Natural killer cell (primary cell): ENCODE measurements at regions not wholly inside any gene's neighbourhood (a gene's known extent, or its start where the extent isn't known, plus 50 kb on each side); places are given as distances from the start of the nearest gene placed in this dataset.

ENCODE experiments used
- ATAC-seq, 3 donors: fragments of 150-1000 bp in 2 of 3; fragments of 200-7000 bp in 1 of 3; cut with Tn5 transposase; 1 replicate in 1 of 3; 2 replicates in 2 of 3; pipeline ENCODE4 v1.10.0; 2021; ENCODE audit warnings: mild to moderate bottlenecking in 2 of 3, moderate library complexity in 2 of 3
- DNase-seq, 2 donors: peaks; one replicate each; pipeline versions ENCODE4 v3.0.0 to v3.0.0-alpha.2; 2013 to 2021; ENCODE audit warnings: mixed read lengths in 1 of 2
- H3K27ac ChIP-seq: one replicate; pipeline ENCODE4 v1.5.1; 2013; ENCODE audit warnings: mild to moderate bottlenecking, low read length
- H3K27me3 ChIP-seq: one replicate; pipeline ENCODE4 v1.6.1; 2013; ENCODE audit warnings: low read length; ENCODE audit not compliant: control insufficient read depth, insufficient read depth
- H3K36me3 ChIP-seq: one replicate; pipeline ENCODE4 v1.6.1; 2013; ENCODE audit warnings: low read length; ENCODE audit not compliant: control insufficient read depth, insufficient read depth
- H3K4me1 ChIP-seq: one replicate; pipeline ENCODE4 v1.6.1; 2013; ENCODE audit warnings: low read length; ENCODE audit not compliant: control insufficient read depth, insufficient read depth
- H3K4me3 ChIP-seq: one replicate; pipeline ENCODE4 v1.5.1; 2013; ENCODE audit warnings: low read length
- H3K9me3 ChIP-seq: one replicate; pipeline ENCODE4 v1.6.1; 2013; ENCODE audit warnings: low read length; ENCODE audit not compliant: control insufficient read depth, insufficient read depth
- H3K27ac Mint-ChIP-seq, 2 donors: one replicate each; pipeline ENCODE4 v1.8.0; 2022; ENCODE audit warnings: mild to moderate bottlenecking in 2 of 2, mixed read lengths in 2 of 2, moderate library complexity in 1 of 2
- H3K27me3 Mint-ChIP-seq, 2 donors: one replicate each; pipeline ENCODE4 v1.8.0; 2022; ENCODE audit warnings: low read depth in 2 of 2, mixed read lengths in 2 of 2
- H3K36me3 Mint-ChIP-seq: one replicate; pipeline ENCODE4 v1.8.0; 2022; ENCODE audit warnings: mixed read lengths
- H3K4me1 Mint-ChIP-seq, 2 donors: one replicate each; pipeline ENCODE4 v1.8.0; 2022; ENCODE audit warnings: mixed read lengths in 2 of 2
- H3K4me3 Mint-ChIP-seq: one replicate; pipeline ENCODE4 v1.8.0; 2022; ENCODE audit warnings: mild to moderate bottlenecking, moderate library complexity, mixed read lengths
- H3K9me3 Mint-ChIP-seq, 2 donors: one replicate each; pipeline ENCODE4 v1.8.0; 2022; ENCODE audit warnings: mixed read lengths in 2 of 2
- CTCF ChIP-seq: fragments of 200-600 bp; IDR thresholded peaks from one replicate; pipeline ENCODE4 v1.8.0; 2022; ENCODE audit warnings: antibody characterized with exemption
- WGBS: methylation state at CpG from one replicate; pipeline ENCODE4 v1.1.7; 2013; ENCODE audit warnings: missing lambda C conversion rate; ENCODE audit not compliant: insufficient coverage; 5-methylcytosine and 5-hydroxymethylcytosine counted together
- intact Hi-C: fragments of 100-400 bp; cut with micrococcal nuclease; formaldehyde crosslinking; loops from one replicate; pipeline ENCODE4 v1.14.2; 2022

DNA sequence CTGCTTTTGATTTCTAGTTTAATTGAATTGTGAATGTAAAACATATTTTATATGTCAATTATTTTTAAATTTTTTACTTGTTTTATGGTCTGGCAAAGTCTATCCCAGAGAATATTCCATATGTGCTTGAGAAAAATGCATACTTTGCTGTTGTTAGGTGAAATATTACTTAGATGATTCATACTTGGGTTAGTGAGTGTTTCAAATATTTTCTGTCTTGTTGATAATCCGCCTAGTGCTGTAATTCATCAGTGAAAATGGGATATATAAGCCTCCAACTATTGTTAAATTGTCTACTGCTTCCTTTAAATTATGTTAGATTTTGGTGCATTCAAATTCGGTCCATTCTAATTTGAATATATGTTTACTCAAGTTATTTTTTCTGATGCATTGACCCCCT, 395.5 kb downstream of the LRFN5 start:
- Mint-ChIP-seq H3K4me1 (no peaks in the 10 kb centered on the region), H3K9me3 (peaks cover 2 to 6% of the 10 kb centered on the region in 2 donors), H3K27ac (no peak overlapping the region), H3K4me3 (no peak overlapping the region), H3K36me3 (no peaks in the 10 kb centered on the region), H3K27me3 (no peaks in the 10 kb centered on the region)
- no peak for TF ChIP-seq CTCF
- Histone ChIP-seq H3K27me3 (no peaks in the 10 kb centered on the region), H3K4me3 (no peak overlapping the region), H3K36me3 (no peaks in the 10 kb centered on the region), H3K27ac (no peak overlapping the region), H3K9me3 (no peaks in the 10 kb centered on the region), H3K4me1 (no peaks in the 10 kb centered on the region)
- intact Hi-C loops, result no loop called here
- no peak for ATAC-seq
- 63% methylated on average over 1 of the region's 2 CpGs for WGBS
- no peak for DNase-seq

DNA sequence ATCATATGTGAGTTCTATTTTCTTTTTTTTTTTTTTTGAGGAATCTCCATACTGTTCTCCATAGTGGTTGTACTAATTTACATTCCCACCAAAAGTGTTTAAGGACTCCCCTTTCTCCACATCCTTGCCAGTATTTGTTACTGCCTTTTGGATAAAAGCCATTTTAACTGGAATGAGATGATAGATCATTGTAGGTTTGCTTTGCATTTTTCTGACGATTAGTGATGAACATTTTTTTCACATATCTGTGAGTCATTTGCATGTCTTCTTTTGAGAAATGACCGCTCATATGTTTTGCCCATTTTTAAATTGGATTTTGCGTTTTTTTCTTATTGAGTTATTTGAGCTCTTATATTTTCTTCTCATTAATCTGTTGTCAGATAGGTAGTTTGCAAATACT, 394.8 kb downstream of the LRFN5 start:
- H3K4me1 ChIP-seq, result no peaks in the 10 kb centered on the region
- H3K27ac ChIP-seq, result no peak overlapping the region
- H3K4me3 Mint-ChIP-seq, result no peak overlapping the region
- TF ChIP-seq CTCF, result no peak
- H3K9me3 ChIP-seq, result no peaks in the 10 kb centered on the region
- no peaks in the 10 kb centered on the region for H3K4me1 Mint-ChIP-seq
- no peaks in the 10 kb centered on the region for H3K36me3 Mint-ChIP-seq
- 78% methylated on average over 3 of the region's 3 CpGs for WGBS
- intact Hi-C loops, result no loop called here
- no peak overlapping the region for H3K4me3 ChIP-seq
- no peak overlapping the region for H3K27ac Mint-ChIP-seq
- no peaks in the 10 kb centered on the region for H3K27me3 Mint-ChIP-seq
- H3K9me3 Mint-ChIP-seq, result peaks cover 2 to 6% of the 10 kb centered on the region in 2 donors
- H3K36me3 ChIP-seq, result no peaks in the 10 kb centered on the region
- ATAC-seq (no peak), DNase-seq (no peak)
- no peaks in the 10 kb centered on the region for H3K27me3 ChIP-seq

DNA sequence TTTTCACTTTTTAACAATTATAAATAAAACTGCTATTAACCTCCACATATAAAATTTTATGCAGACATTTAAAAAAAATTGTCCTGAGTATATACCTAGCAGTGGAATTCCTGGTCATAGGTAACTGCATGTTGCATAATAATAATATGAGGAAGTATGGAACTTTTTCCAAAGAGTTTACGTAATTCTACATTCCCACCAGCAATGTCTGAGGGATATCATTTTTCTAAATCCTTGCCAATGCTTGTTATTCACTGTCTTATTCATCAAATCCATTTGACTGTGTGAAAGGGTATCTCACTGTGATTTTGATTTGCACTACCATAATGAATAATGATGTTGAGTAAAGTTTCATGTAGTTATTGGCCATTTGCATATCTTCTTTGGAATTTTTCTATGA, 393.8 kb downstream of the LRFN5 start:
- H3K9me3 ChIP-seq, result no peaks in the 10 kb centered on the region
- Mint-ChIP-seq H3K4me1 (no peaks in the 10 kb centered on the region), H3K36me3 (no peaks in the 10 kb centered on the region), H3K27me3 (no peaks in the 10 kb centered on the region), H3K9me3 (peaks cover 2 to 6% of the 10 kb centered on the region in 2 donors), H3K4me3 (no peak overlapping the region), H3K27ac (no peak overlapping the region)
- H3K27ac ChIP-seq, result no peak overlapping the region
- no peaks in the 10 kb centered on the region for H3K27me3 ChIP-seq
- DNase-seq (no peak), ATAC-seq (no peak)
- intact Hi-C loops, result no loop called here
- no CpG with 5 or more reads among the region's 1 CpG for WGBS
- H3K4me3 ChIP-seq, result no peak overlapping the region
- no peaks in the 10 kb centered on the region for H3K36me3 ChIP-seq
- H3K4me1 ChIP-seq, result no peaks in the 10 kb centered on the region
- TF ChIP-seq CTCF, result no peak

DNA sequence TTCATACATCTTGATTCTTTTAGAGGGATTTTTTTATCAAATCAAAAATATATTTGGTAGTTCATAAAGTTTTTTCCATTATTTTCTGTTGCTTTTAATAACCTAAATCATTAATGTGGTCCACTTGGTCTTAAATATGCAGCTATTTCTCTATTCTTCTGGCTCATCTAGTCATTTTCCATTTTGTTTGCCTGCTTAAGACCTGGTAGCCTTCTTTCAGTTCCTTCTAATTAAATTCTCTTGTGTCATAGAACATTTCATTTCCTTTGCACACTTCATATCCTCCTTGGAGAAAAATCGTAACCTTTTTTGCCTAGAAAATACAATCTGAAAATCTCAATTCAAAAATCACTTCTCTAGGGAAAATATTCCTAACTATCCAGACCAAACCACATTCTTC, 387.0 kb downstream of the LRFN5 start:
- H3K27ac Mint-ChIP-seq, result no peak overlapping the region
- 45% methylated on average over 1 of the region's 1 CpG for WGBS
- H3K9me3 ChIP-seq, result no peaks in the 10 kb centered on the region
- ATAC-seq (no peak), DNase-seq (no peak)
- no peak overlapping the region for H3K4me3 ChIP-seq
- no peaks in the 10 kb centered on the region for H3K36me3 Mint-ChIP-seq
- peaks cover 13 to 19% of the 10 kb centered on the region in 2 donors for H3K9me3 Mint-ChIP-seq
- H3K27me3 Mint-ChIP-seq, result no peaks in the 10 kb centered on the region
- intact Hi-C loops, result no loop called here
- H3K27me3 ChIP-seq, result no peaks in the 10 kb centered on the region
- no peaks in the 10 kb centered on the region for H3K4me1 ChIP-seq
- H3K4me3 Mint-ChIP-seq, result no peak overlapping the region
- no peak overlapping the region for H3K27ac ChIP-seq
- TF ChIP-seq CTCF, result no peak
- H3K36me3 ChIP-seq, result no peaks in the 10 kb centered on the region
- H3K4me1 Mint-ChIP-seq, result no peaks in the 10 kb centered on the region
